Activated naive CD8-positive, alpha-beta T cell treated with anti-CD3 and anti-CD28 coated beads, Interleukin-2, amount 50 U/mL, for 24 hours (primary cell): ENCODE measurements at regions not wholly inside any gene's neighbourhood (a gene's known extent, or its start where the extent isn't known, plus 50 kb on each side); places are given as distances from the start of the nearest gene placed in this dataset.

Experiments used
- ATAC-seq: fragments of 150-1000 bp; cut with Tn5 transposase; one replicate; pipeline ENCODE4 v1.10.0; 2021
- DNase-seq: peaks from one replicate; pipeline ENCODE4 v3.0.0; 2021
- H3K27ac Mint-ChIP-seq: one replicate; pipeline ENCODE4 v1.8.0; 2021; ENCODE audit warnings: mild to moderate bottlenecking, mixed read lengths
- H3K27me3 Mint-ChIP-seq: one replicate; pipeline ENCODE4 v1.8.0; 2021; ENCODE audit warnings: mixed read lengths
- H3K36me3 Mint-ChIP-seq: one replicate; pipeline ENCODE4 v1.8.0; 2021; ENCODE audit warnings: low read depth, mixed read lengths
- H3K4me1 Mint-ChIP-seq: one replicate; pipeline ENCODE4 v1.8.0; 2021; ENCODE audit warnings: mixed read lengths
- H3K4me3 Mint-ChIP-seq: one replicate; pipeline ENCODE4 v1.8.0; 2021; ENCODE audit warnings: mild to moderate bottlenecking, moderate library complexity, mixed read lengths
- H3K9me3 Mint-ChIP-seq: one replicate; pipeline ENCODE4 v1.8.0; 2021; ENCODE audit warnings: mixed read lengths

- no peak for DNase-seq
- Mint-ChIP-seq H3K4me3 (no peak overlapping the region), H3K27me3 (no peaks in the 10 kb centered on the region), H3K9me3 (no peaks in the 10 kb centered on the region), H3K27ac (no peak overlapping the region), H3K4me1 (no peaks in the 10 kb centered on the region), H3K36me3 (no peaks in the 10 kb centered on the region)
- ATAC-seq: no peak
Observed at GRCh38 chr4:31108762-31109161, 388.6 kb downstream of the PCDH7 start.

- H3K4me1 Mint-ChIP-seq: no peaks in the 10 kb centered on the region
Observed at GRCh38 chr4:31111790-31112189, 391.6 kb downstream of the PCDH7 start.

GRCh38 chr4:31114816-31115215, 394.6 kb downstream of the PCDH7 start:
- no peak overlapping the region for H3K4me3 Mint-ChIP-seq
- ATAC-seq (no peak), DNase-seq (no peak)
- no peaks in the 10 kb centered on the region for H3K27me3 Mint-ChIP-seq
- H3K36me3 Mint-ChIP-seq: no peaks in the 10 kb centered on the region
- H3K9me3 Mint-ChIP-seq: no peaks in the 10 kb centered on the region
- H3K4me1 Mint-ChIP-seq: no peaks in the 10 kb centered on the region
- H3K27ac Mint-ChIP-seq: no peak overlapping the region

More at GRCh38 chr4:31111790-31112189, 391.6 kb downstream of the PCDH7 start:
- DNase-seq (no peak), ATAC-seq (no peak)
- no peak overlapping the region for H3K4me3 Mint-ChIP-seq
- no peaks in the 10 kb centered on the region for H3K27me3 Mint-ChIP-seq
- H3K36me3 Mint-ChIP-seq: no peaks in the 10 kb centered on the region
- H3K27ac Mint-ChIP-seq: no peak overlapping the region
- no peaks in the 10 kb centered on the region for H3K9me3 Mint-ChIP-seq

GRCh38 chr4:31124008-31124585, 403.9 kb downstream of the PCDH7 start:
- H3K27me3 Mint-ChIP-seq: no peaks in the 10 kb centered on the region
- no peak overlapping the region for H3K27ac Mint-ChIP-seq
- no peak for DNase-seq
- H3K9me3 Mint-ChIP-seq: peaks cover 8% of the 10 kb centered on the region
- H3K4me1 Mint-ChIP-seq: no peaks in the 10 kb centered on the region
- ATAC-seq: no peak
- no peak overlapping the region for H3K4me3 Mint-ChIP-seq
- no peaks in the 10 kb centered on the region for H3K36me3 Mint-ChIP-seq

GRCh38 chr4:31125061-31125460, 404.9 kb downstream of the PCDH7 start:
- H3K9me3 Mint-ChIP-seq: peaks cover 8% of the 10 kb centered on the region
- no peak overlapping the region for H3K4me3 Mint-ChIP-seq
- DNase-seq (no peak), ATAC-seq (no peak)
- no peaks in the 10 kb centered on the region for H3K27me3 Mint-ChIP-seq
- H3K27ac Mint-ChIP-seq: no peak overlapping the region
- H3K4me1 Mint-ChIP-seq: no peaks in the 10 kb centered on the region
- no peaks in the 10 kb centered on the region for H3K36me3 Mint-ChIP-seq

- Mint-ChIP-seq H3K4me3 (no peak overlapping the region), H3K27me3 (no peaks in the 10 kb centered on the region), H3K27ac (no peak overlapping the region), H3K4me1 (no peaks in the 10 kb centered on the region), H3K9me3 (peaks cover 8% of the 10 kb centered on the region), H3K36me3 (no peaks in the 10 kb centered on the region)
- no peak for ATAC-seq
- no peak for DNase-seq
Observed at GRCh38 chr4:31125496-31125895, 405.3 kb downstream of the PCDH7 start.

- ATAC-seq (no peak), DNase-seq (no peak)
- Mint-ChIP-seq H3K9me3 (peaks cover 13% of the 10 kb centered on the region), H3K27ac (no peak overlapping the region), H3K36me3 (no peaks in the 10 kb centered on the region), H3K4me3 (no peak overlapping the region), H3K27me3 (no peaks in the 10 kb centered on the region), H3K4me1 (no peaks in the 10 kb centered on the region)
Observed at GRCh38 chr4:31126881-31127398, 406.8 kb downstream of the PCDH7 start.

GRCh38 chr4:31130930-31131329, 410.8 kb downstream of the PCDH7 start:
- no peak overlapping the region for H3K4me3 Mint-ChIP-seq
- no peaks in the 10 kb centered on the region for H3K27me3 Mint-ChIP-seq
- DNase-seq: no peak
- H3K27ac Mint-ChIP-seq: no peak overlapping the region
- H3K4me1 Mint-ChIP-seq: no peaks in the 10 kb centered on the region
- ATAC-seq: no peak
- H3K36me3 Mint-ChIP-seq: no peaks in the 10 kb centered on the region
- H3K9me3 Mint-ChIP-seq: peaks cover 11% of the 10 kb centered on the region

GRCh38 chr4:31134720-31135119, 414.6 kb downstream of the PCDH7 start:
- Mint-ChIP-seq H3K4me1 (no peaks in the 10 kb centered on the region), H3K4me3 (no peak overlapping the region), H3K27ac (no peak overlapping the region), H3K36me3 (no peaks in the 10 kb centered on the region), H3K27me3 (no peaks in the 10 kb centered on the region), H3K9me3 (peaks cover 11% of the 10 kb centered on the region)
- no peak for ATAC-seq
- no peak for DNase-seq

GRCh38 chr4:31139767-31140166, 419.6 kb downstream of the PCDH7 start:
- no peak for DNase-seq
- Mint-ChIP-seq H3K4me3 (no peak overlapping the region), H3K27me3 (no peaks in the 10 kb centered on the region), H3K4me1 (no peaks in the 10 kb centered on the region), H3K9me3 (no peaks in the 10 kb centered on the region), H3K27ac (no peak overlapping the region), H3K36me3 (no peaks in the 10 kb centered on the region)
- ATAC-seq: no peak

- H3K27ac Mint-ChIP-seq: no peak overlapping the region
Observed at GRCh38 chr4:31141095-31141831, 421.1 kb downstream of the PCDH7 start.

GRCh38 chr4:31141832-31142142, 421.6 kb downstream of the PCDH7 start:
- Mint-ChIP-seq H3K36me3 (no peaks in the 10 kb centered on the region), H3K27me3 (no peaks in the 10 kb centered on the region), H3K4me3 (no peak overlapping the region), H3K27ac (no peak overlapping the region), H3K9me3 (no peaks in the 10 kb centered on the region), H3K4me1 (no peaks in the 10 kb centered on the region)
- ATAC-seq: no peak
- DNase-seq: no peak

More at GRCh38 chr4:31141095-31141831, 421.1 kb downstream of the PCDH7 start:
- Mint-ChIP-seq H3K27me3 (no peaks in the 10 kb centered on the region), H3K36me3 (no peaks in the 10 kb centered on the region), H3K4me3 (no peak overlapping the region), H3K4me1 (no peaks in the 10 kb centered on the region), H3K9me3 (no peaks in the 10 kb centered on the region)
- no peak for DNase-seq
- ATAC-seq: no peak

- H3K4me1 Mint-ChIP-seq: no peaks in the 10 kb centered on the region
- H3K9me3 Mint-ChIP-seq: peaks cover 5% of the 10 kb centered on the region
- no peak overlapping the region for H3K4me3 Mint-ChIP-seq
- no peaks in the 10 kb centered on the region for H3K27me3 Mint-ChIP-seq
- ATAC-seq (no peak), DNase-seq (no peak)
- H3K36me3 Mint-ChIP-seq: no peaks in the 10 kb centered on the region
- H3K27ac Mint-ChIP-seq: no peak overlapping the region
Observed at GRCh38 chr4:31146366-31146765, 426.2 kb downstream of the PCDH7 start.

- no peak overlapping the region for H3K27ac Mint-ChIP-seq
- DNase-seq: no peak
Observed at GRCh38 chr4:31148990-31149389, 428.8 kb downstream of the PCDH7 start.

GRCh38 chr4:31156221-31156620, 436.1 kb downstream of the PCDH7 start:
- peaks cover 7% of the 10 kb centered on the region for H3K9me3 Mint-ChIP-seq
- H3K27me3 Mint-ChIP-seq: no peaks in the 10 kb centered on the region

More at GRCh38 chr4:31148990-31149389, 428.8 kb downstream of the PCDH7 start:
- Mint-ChIP-seq H3K4me1 (no peaks in the 10 kb centered on the region), H3K27me3 (no peaks in the 10 kb centered on the region), H3K9me3 (peaks cover 8% of the 10 kb centered on the region), H3K4me3 (no peak overlapping the region), H3K36me3 (no peaks in the 10 kb centered on the region)
- no peak for ATAC-seq

More at GRCh38 chr4:31156221-31156620, 436.1 kb downstream of the PCDH7 start:
- ATAC-seq: no peak
- Mint-ChIP-seq H3K4me3 (no peak overlapping the region), H3K4me1 (no peaks in the 10 kb centered on the region), H3K27ac (no peak overlapping the region), H3K36me3 (no peaks in the 10 kb centered on the region)
- DNase-seq: no peak
